NAMALWA (cell line): ENCODE measurements at regions not wholly inside any gene's neighbourhood (a gene's known extent, or its start where the extent isn't known, plus 50 kb on each side); places are given as distances from the start of the nearest gene placed in this dataset.

Source experiments
- DNase-seq: peaks from one replicate; pipeline ENCODE4 v3.0.0-alpha.2; 2015; ENCODE audit warnings: low spot score

GRCh38 chr2:239715606-239716005 lies 309.5 kb downstream of the NDUFA10 start:
- no peak for DNase-seq

GRCh38 chr2:239715202-239715601 lies 309.9 kb downstream of the NDUFA10 start:
- no peak for DNase-seq

- no peak for DNase-seq
Measured at GRCh38 chr2:239714116-239714515, 311.0 kb downstream of the NDUFA10 start.

- no peak for DNase-seq
Measured at GRCh38 chr2:239712755-239713154, 311.9 kb upstream of the HDAC4 start.

GRCh38 chr2:239711911-239712570 lies 311.2 kb upstream of the HDAC4 start:
- DNase-seq = no peak

- DNase-seq = no peak
Measured at GRCh38 chr2:239710953-239711861, 310.4 kb upstream of the HDAC4 start.

- no peak for DNase-seq
Measured at GRCh38 chr2:239706367-239706766, 305.5 kb upstream of the HDAC4 start.

GRCh38 chr2:239704737-239705136 lies 303.9 kb upstream of the HDAC4 start:
- no peak for DNase-seq

GRCh38 chr2:239703834-239704233 lies 303.0 kb upstream of the HDAC4 start:
- no peak for DNase-seq

GRCh38 chr2:239700686-239701345 lies 300.0 kb upstream of the HDAC4 start:
- no peak for DNase-seq

- DNase-seq = no peak
Measured at GRCh38 chr2:239697399-239698164, 296.8 kb upstream of the HDAC4 start.

GRCh38 chr2:239696559-239697207 lies 295.9 kb upstream of the HDAC4 start:
- no peak for DNase-seq

- no peak for DNase-seq
Measured at GRCh38 chr2:239695728-239696240, 295.0 kb upstream of the HDAC4 start.

- DNase-seq = no peak
Measured at GRCh38 chr2:239695106-239695727, 294.4 kb upstream of the HDAC4 start.

- no peak for DNase-seq
Measured at GRCh38 chr2:239694487-239694886, 293.7 kb upstream of the HDAC4 start.

GRCh38 chr2:239693761-239694415 lies 293.1 kb upstream of the HDAC4 start:
- DNase-seq = no peak

GRCh38 chr2:239693330-239693729 lies 292.5 kb upstream of the HDAC4 start:
- no peak for DNase-seq

- DNase-seq = no peak
Measured at GRCh38 chr2:239692919-239693318, 292.1 kb upstream of the HDAC4 start.

- DNase-seq = no peak
Measured at GRCh38 chr2:239692362-239692851, 291.6 kb upstream of the HDAC4 start.

GRCh38 chr2:239691720-239692119 lies 290.9 kb upstream of the HDAC4 start:
- no peak for DNase-seq
